HCT116 (cell line): ENCODE measurements at regions not wholly inside any gene's neighbourhood (a gene's known extent, or its start where the extent isn't known, plus 50 kb on each side); places are given as distances from the start of the nearest gene placed in this dataset.

Source experiments
- ATAC-seq: fragments of 200-7000 bp; cut with Tn5 transposase; 2 replicates; pipeline ENCODE4 v1.9.1; 2020; ENCODE audit warnings: mild to moderate bottlenecking, moderate library complexity
- BruUV-seq: library from RNA; stranded (reverse); fragments of 400-500 nt; replicated peaks from 2 replicates; lab custom pipeline; 2021; lab: Mats Ljungman, UMichigan
- CTCF ChIA-PET: fragments of 300-600 bp; sonication (Branson Sonifier 250); formaldehyde crosslinking; loops from one replicate; lab custom pipeline; 2021; ENCODE audit warnings: antibody characterized with exemption; lab: Charles Lee
- POLR2A ChIA-PET: fragments of 300-600, 350-600 bp; sonication (Branson Sonifier 250); formaldehyde crosslinking; loops from one replicate; lab custom pipeline; 2021; ENCODE audit warnings: antibody characterized with exemption; lab: Charles Lee
- RAD21 ChIA-PET, 2 experiments: fragments of 300-600 bp; sonication (Branson Sonifier 250); formaldehyde crosslinking; loops; one replicate each; lab custom pipeline; 2023; ENCODE audit warnings: low total read pairs in 2 of 2; ENCODE audit not compliant: uncharacterized antibody in 2 of 2, unreplicated experiment in 2 of 2, low non-redundant PET in 1 of 2; lab: Charles Lee
- DNase-seq: peaks from one replicate; pipeline ENCODE4 v3.0.0-alpha.2; 2010; ENCODE audit warnings: low read depth, low spot score
- H2AFZ ChIP-seq: fragments of 200-600 bp; shearing (Covaris generic), sonication (generic); 2 replicates; pipeline ENCODE4 v1.6.1; 2017; ENCODE audit warnings: low read depth, mixed run types, mixed read lengths, antibody characterized with exemption, low read length; ENCODE audit not compliant: poor library complexity, severe bottlenecking
- H3K27ac ChIP-seq: 2 replicates; pipeline ENCODE4 v1.5.1; 2012; ENCODE audit warnings: low read depth, low read length
- H3K27me3 ChIP-seq: fragments of 200-600 bp; sonication (generic); 2 replicates; pipeline ENCODE4 v1.6.1; 2016; ENCODE audit warnings: mixed run types, low read length, mixed read lengths; ENCODE audit not compliant: insufficient read depth
- H3K36me3 ChIP-seq, 2 experiments: fragments of 200-500 bp in 1 of 2; fragments of 200-600 bp in 1 of 2; sonication (Bioruptor generic) in 1 of 2; sonication (generic) in 1 of 2; 2 replicates each; pipeline versions ENCODE4 v1.5.1 to v1.6.1; 2014 to 2016; ENCODE audit warnings: low read length in 2 of 2, inconsistent platforms in 1 of 2, mixed read lengths in 1 of 2, mixed run types in 1 of 2; ENCODE audit not compliant: insufficient read depth in 2 of 2, control insufficient read depth in 1 of 2
- H3K4me1 ChIP-seq, 2 experiments: fragments of 200-600 bp in 1 of 2; sonication (generic) in 1 of 2; 2 replicates each; pipeline versions ENCODE4 v1.5.1 to v1.6.1; 2012 to 2017; ENCODE audit warnings: low read length in 2 of 2, inconsistent platforms in 1 of 2, mild to moderate bottlenecking in 1 of 2, mixed read lengths in 1 of 2, mixed run types in 1 of 2, moderate library complexity in 1 of 2; ENCODE audit not compliant: insufficient read depth in 2 of 2, control insufficient read depth in 1 of 2
- H3K4me2 ChIP-seq: fragments of 200-600 bp; sonication (generic); 2 replicates; pipeline ENCODE4 v1.6.1; 2017; ENCODE audit warnings: mixed run types, low read length, mixed read lengths
- H3K4me3 ChIP-seq, 2 experiments: fragments of 200-600 bp in 1 of 2; sonication (generic) in 1 of 2; replicated peaks in 1 of 2; 2 replicates each; pipeline ENCODE4 v1.5.1; 2011 to 2016; ENCODE audit warnings: low read length in 2 of 2, control low read depth in 1 of 2, low read depth in 1 of 2, mild to moderate bottlenecking in 1 of 2, mixed read lengths in 1 of 2, mixed run types in 1 of 2
- H3K79me2 ChIP-seq: fragments of 200-600 bp; sonication (generic); 2 replicates; pipeline ENCODE4 v1.6.1; 2017; ENCODE audit warnings: mild to moderate bottlenecking, mixed run types, low read length, moderate library complexity, mixed read lengths; ENCODE audit not compliant: insufficient read depth
- H3K9ac ChIP-seq: fragments of 200-600 bp; sonication (generic); 2 replicates; pipeline ENCODE4 v1.6.1; 2016; ENCODE audit warnings: low read length, mixed read lengths
- H3K9me2 ChIP-seq: fragments of 200-600 bp; sonication (generic), shearing (Covaris generic); 2 replicates; pipeline ENCODE4 v1.6.1; 2017; ENCODE audit warnings: mixed run types, mild to moderate bottlenecking, moderate library complexity; ENCODE audit not compliant: insufficient read depth
- H3K9me3 ChIP-seq, 2 experiments: fragments of 200-500 bp in 1 of 2; fragments of 200-600 bp in 1 of 2; sonication (Bioruptor generic) in 1 of 2; sonication (generic) in 1 of 2; 2 replicates each; pipeline ENCODE4 v1.6.1; 2014 to 2017; ENCODE audit warnings: low read length in 2 of 2, mixed read lengths in 2 of 2, inconsistent platforms in 1 of 2, low read depth in 1 of 2, mild to moderate bottlenecking in 1 of 2, mixed run types in 1 of 2, moderate library complexity in 1 of 2; ENCODE audit not compliant: control insufficient read depth in 1 of 2, insufficient read depth in 1 of 2
- H4K20me1 ChIP-seq: fragments of 200-600 bp; sonication (generic), shearing (Covaris generic); 2 replicates; pipeline ENCODE4 v1.6.1; 2017; ENCODE audit warnings: mixed run types, mild to moderate bottlenecking, moderate library complexity; ENCODE audit not compliant: insufficient read depth
- ATF3 ChIP-seq: IDR thresholded peaks from 2 replicates; pipeline ENCODE4 v1.6.1; 2012
- CBX3 ChIP-seq: IDR thresholded peaks from 2 replicates; pipeline ENCODE4 v1.6.1; 2012; ENCODE audit warnings: low read depth
- ELF1 ChIP-seq: IDR thresholded peaks from 2 replicates; pipeline ENCODE4 v1.6.1; 2012; ENCODE audit warnings: low read depth, borderline replicate concordance
- EZH2 ChIP-seq: fragments of 200-600 bp; sonication (generic); IDR thresholded peaks from 2 replicates; pipeline ENCODE4 v1.6.1; 2017; ENCODE audit warnings: antibody characterized with exemption, mixed run types
- EZH2phosphoT487 ChIP-seq: fragments of 200-600 bp; IDR thresholded peaks from 2 replicates; pipeline ENCODE4 v1.6.1; 2018; ENCODE audit warnings: antibody characterized with exemption, borderline replicate concordance
- FOSL1 ChIP-seq: IDR thresholded peaks from 2 replicates; pipeline ENCODE4 v1.6.1; 2012; ENCODE audit warnings: low read depth
- JUND ChIP-seq: IDR thresholded peaks from 2 replicates; pipeline ENCODE4 v1.6.1; 2012
- MAX ChIP-seq: IDR thresholded peaks from 2 replicates; pipeline ENCODE4 v1.6.1; 2012
- POLR2A ChIP-seq: IDR thresholded peaks from 2 replicates; pipeline ENCODE4 v1.7.0; 2011; ENCODE audit warnings: borderline replicate concordance; ENCODE audit not compliant: insufficient read depth, insufficient read length; ENCODE audit errors: extremely low read depth
- POLR2AphosphoS5 ChIP-seq: IDR thresholded peaks from 2 replicates; pipeline ENCODE4 v1.6.1; 2011; ENCODE audit warnings: mild to moderate bottlenecking, low read depth, low read length, moderate library complexity
- SIN3A ChIP-seq: IDR thresholded peaks from 2 replicates; pipeline ENCODE4 v1.6.1; 2012; ENCODE audit warnings: low read depth
- SRF ChIP-seq: IDR thresholded peaks from 2 replicates; pipeline ENCODE4 v1.6.1; 2012; ENCODE audit warnings: low read depth
- TCF7L2 ChIP-seq: IDR thresholded peaks from 2 replicates; pipeline ENCODE4 v1.7.0; 2011; ENCODE audit warnings: borderline replicate concordance, inconsistent platforms; ENCODE audit not compliant: insufficient read depth, insufficient read length; ENCODE audit errors: extremely low read depth
- YY1 ChIP-seq: IDR thresholded peaks from 2 replicates; pipeline ENCODE4 v1.6.1; 2011; ENCODE audit warnings: low read length, low read depth, moderate library complexity, mild to moderate bottlenecking; ENCODE audit not compliant: insufficient replicate concordance; ENCODE audit errors: extremely low read depth
- ZFX ChIP-seq: fragments of 450-650 bp; IDR thresholded peaks from 2 replicates; pipeline ENCODE4 v1.6.1; 2017
- intact Hi-C: fragments of 100-400 bp; cut with micrococcal nuclease; formaldehyde crosslinking; loops from 2 replicates; pipeline ENCODE4 v1.10.0; 2022
- TF ChIP-seq, protein P1 (sequence below): IDR thresholded peaks from 2 replicates; pipeline ENCODE4 v1.6.1; 2012; ENCODE audit warnings: low read depth
- TF ChIP-seq, protein P2 (sequence below), 3 experiments: fragments of 200-600 bp in 1 of 3; sonication (generic) in 1 of 3; IDR thresholded peaks in 2 of 3; conservative IDR thresholded peaks in 1 of 3; 2 replicates each; pipeline ENCODE4 v1.5.1; 2012 to 2017; ENCODE audit warnings: low read depth in 2 of 3, low read length in 2 of 3, antibody characterized with exemption in 1 of 3, borderline replicate concordance in 1 of 3, control low read depth in 1 of 3, mild to moderate bottlenecking in 1 of 3, mixed read lengths in 1 of 3, mixed run types in 1 of 3, moderate library complexity in 1 of 3; ENCODE audit not compliant: insufficient read depth in 1 of 3

DNA sequence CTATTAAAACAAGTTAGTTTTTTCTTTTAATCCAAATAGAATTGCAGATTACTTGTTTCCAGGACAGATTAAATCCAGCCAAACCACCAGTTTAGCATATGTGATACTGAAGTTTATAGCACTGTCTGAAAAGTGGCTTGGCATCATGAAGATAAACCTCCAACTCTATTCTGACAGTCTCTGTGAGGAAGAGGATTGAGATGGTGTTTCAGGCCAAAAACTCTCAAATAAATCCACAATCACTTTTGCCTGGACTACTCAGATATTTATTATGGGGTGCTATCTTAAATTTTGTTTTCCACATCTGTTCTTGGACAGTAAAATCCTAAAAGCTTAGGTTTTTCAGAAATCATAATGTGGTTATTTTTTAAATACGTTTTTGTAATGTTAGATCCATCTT, 161.7 kb upstream of the SEMA3C start:
- H4K20me1 ChIP-seq = no peaks in the 10 kb centered on the region
- H3K9me2 ChIP-seq = no peaks in the 10 kb centered on the region
- ChIA-PET POLR2A (no interaction called here), CTCF (no interaction called here), RAD21 (no interaction called here)
- H3K27ac ChIP-seq = no peak overlapping the region
- H3K36me3 ChIP-seq = no peaks in the 10 kb centered on the region
- DNase-seq (no peak), ATAC-seq (no peak)
- H2AFZ ChIP-seq = no peak overlapping the region
- intact Hi-C loops = no loop called here
- H3K9ac ChIP-seq = no peak overlapping the region
- H3K4me2 ChIP-seq = no peak overlapping the region
- BruUV-seq = no TSS peak
- no peaks in the 10 kb centered on the region for H3K79me2 ChIP-seq
- no peak for TF ChIP-seq EZH2phosphoT487
- no peak for TF ChIP-seq FOSL1
- TF ChIP-seq ZFX = no peak
- no peak for TF ChIP-seq ATF3
- TF ChIP-seq SIN3A = no peak
- no peak for TF ChIP-seq EZH2
- TF ChIP-seq, protein P1, sequence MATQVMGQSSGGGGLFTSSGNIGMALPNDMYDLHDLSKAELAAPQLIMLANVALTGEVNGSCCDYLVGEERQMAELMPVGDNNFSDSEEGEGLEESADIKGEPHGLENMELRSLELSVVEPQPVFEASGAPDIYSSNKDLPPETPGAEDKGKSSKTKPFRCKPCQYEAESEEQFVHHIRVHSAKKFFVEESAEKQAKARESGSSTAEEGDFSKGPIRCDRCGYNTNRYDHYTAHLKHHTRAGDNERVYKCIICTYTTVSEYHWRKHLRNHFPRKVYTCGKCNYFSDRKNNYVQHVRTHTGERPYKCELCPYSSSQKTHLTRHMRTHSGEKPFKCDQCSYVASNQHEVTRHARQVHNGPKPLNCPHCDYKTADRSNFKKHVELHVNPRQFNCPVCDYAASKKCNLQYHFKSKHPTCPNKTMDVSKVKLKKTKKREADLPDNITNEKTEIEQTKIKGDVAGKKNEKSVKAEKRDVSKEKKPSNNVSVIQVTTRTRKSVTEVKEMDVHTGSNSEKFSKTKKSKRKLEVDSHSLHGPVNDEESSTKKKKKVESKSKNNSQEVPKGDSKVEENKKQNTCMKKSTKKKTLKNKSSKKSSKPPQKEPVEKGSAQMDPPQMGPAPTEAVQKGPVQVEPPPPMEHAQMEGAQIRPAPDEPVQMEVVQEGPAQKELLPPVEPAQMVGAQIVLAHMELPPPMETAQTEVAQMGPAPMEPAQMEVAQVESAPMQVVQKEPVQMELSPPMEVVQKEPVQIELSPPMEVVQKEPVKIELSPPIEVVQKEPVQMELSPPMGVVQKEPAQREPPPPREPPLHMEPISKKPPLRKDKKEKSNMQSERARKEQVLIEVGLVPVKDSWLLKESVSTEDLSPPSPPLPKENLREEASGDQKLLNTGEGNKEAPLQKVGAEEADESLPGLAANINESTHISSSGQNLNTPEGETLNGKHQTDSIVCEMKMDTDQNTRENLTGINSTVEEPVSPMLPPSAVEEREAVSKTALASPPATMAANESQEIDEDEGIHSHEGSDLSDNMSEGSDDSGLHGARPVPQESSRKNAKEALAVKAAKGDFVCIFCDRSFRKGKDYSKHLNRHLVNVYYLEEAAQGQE = no peak
- TF ChIP-seq SRF = no peak
- TF ChIP-seq CBX3 = no peak
- no peak for TF ChIP-seq YY1
- no peak for TF ChIP-seq POLR2A
- TF ChIP-seq POLR2AphosphoS5 = no peak
- TF ChIP-seq, protein P2, sequence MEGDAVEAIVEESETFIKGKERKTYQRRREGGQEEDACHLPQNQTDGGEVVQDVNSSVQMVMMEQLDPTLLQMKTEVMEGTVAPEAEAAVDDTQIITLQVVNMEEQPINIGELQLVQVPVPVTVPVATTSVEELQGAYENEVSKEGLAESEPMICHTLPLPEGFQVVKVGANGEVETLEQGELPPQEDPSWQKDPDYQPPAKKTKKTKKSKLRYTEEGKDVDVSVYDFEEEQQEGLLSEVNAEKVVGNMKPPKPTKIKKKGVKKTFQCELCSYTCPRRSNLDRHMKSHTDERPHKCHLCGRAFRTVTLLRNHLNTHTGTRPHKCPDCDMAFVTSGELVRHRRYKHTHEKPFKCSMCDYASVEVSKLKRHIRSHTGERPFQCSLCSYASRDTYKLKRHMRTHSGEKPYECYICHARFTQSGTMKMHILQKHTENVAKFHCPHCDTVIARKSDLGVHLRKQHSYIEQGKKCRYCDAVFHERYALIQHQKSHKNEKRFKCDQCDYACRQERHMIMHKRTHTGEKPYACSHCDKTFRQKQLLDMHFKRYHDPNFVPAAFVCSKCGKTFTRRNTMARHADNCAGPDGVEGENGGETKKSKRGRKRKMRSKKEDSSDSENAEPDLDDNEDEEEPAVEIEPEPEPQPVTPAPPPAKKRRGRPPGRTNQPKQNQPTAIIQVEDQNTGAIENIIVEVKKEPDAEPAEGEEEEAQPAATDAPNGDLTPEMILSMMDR (IDR thresholded peaks at IDR 0.05 in 2 of 3, conservative IDR thresholded peaks at IDR 0.05 in 1 of 3; ENCODE audit: borderline replicate concordance in 1 of 3, insufficient read depth in 1 of 3, low read depth in 2 of 3, low read length in 2 of 3) = no peak
- no peak for TF ChIP-seq ELF1
- TF ChIP-seq MAX = no peak
- TF ChIP-seq TCF7L2 = no peak
- TF ChIP-seq JUND = no peak
- H3K4me3 ChIP-seq = no peak overlapping the region
- no peaks in the 10 kb centered on the region for H3K27me3 ChIP-seq
- H3K4me1 ChIP-seq = peaks cover 0 to 1% of the 10 kb centered on the region in 2 experiments; a peak in 2 of 4 replicates
- no peaks in the 10 kb centered on the region for H3K9me3 ChIP-seq
